Keratinocyte (primary cell): ENCODE measurements at regions not wholly inside any gene's neighbourhood (a gene's known extent, or its start where the extent isn't known, plus 50 kb on each side); places are given as distances from the start of the nearest gene placed in this dataset.

Source experiments
- DNase-seq: peaks from one replicate; pipeline ENCODE4 v3.0.0-alpha.2; 2011; ENCODE audit warnings: low read depth, missing footprints, low spot score
- FAIRE-seq: peaks from 2 replicates; lab custom pipeline; 2011; peaks lifted over from hg19 to GRCh38; lab: Jason Lieb, UNC
- H2AFZ ChIP-seq: 2 replicates; pipeline ENCODE4 v1.6.0; 2012; ENCODE audit warnings: low read length, control low read depth, inconsistent platforms; ENCODE audit not compliant: control insufficient read depth
- H3K27ac ChIP-seq: 2 replicates; pipeline ENCODE4 v1.5.1; 2011; ENCODE audit warnings: low read length; ENCODE audit not compliant: control insufficient read depth, insufficient read depth
- H3K27me3 ChIP-seq: 3 replicates; pipeline ENCODE4 v1.6.0; 2011; ENCODE audit warnings: low read length; ENCODE audit not compliant: control insufficient read depth, insufficient read depth; ENCODE audit errors: extremely low read depth
- H3K36me3 ChIP-seq, 2 experiments: 2 replicates in 1 of 2; 3 replicates in 1 of 2; pipeline ENCODE4 v1.5.1; 2011; ENCODE audit warnings: low read length in 2 of 2, mild to moderate bottlenecking in 1 of 2; ENCODE audit not compliant: control insufficient read depth in 2 of 2, insufficient read depth in 2 of 2; ENCODE audit errors: extremely low read depth in 1 of 2
- H3K4me1 ChIP-seq: 3 replicates; pipeline ENCODE4 v1.5.1; 2011; ENCODE audit warnings: low read length; ENCODE audit not compliant: control insufficient read depth, insufficient read depth; ENCODE audit errors: extremely low read depth
- H3K4me2 ChIP-seq: 3 replicates; pipeline ENCODE4 v1.6.0; 2011; ENCODE audit warnings: low read depth, low read length; ENCODE audit not compliant: control insufficient read depth, insufficient read depth; ENCODE audit errors: extremely low read depth
- H3K4me3 ChIP-seq, 3 experiments: fragments of 200-600 bp in 1 of 3; sonication (generic) in 1 of 3; 2 replicates in 2 of 3; 3 replicates in 1 of 3; pipeline ENCODE4 v1.5.1; 2011 to 2016; ENCODE audit warnings: low read length in 3 of 3, mild to moderate bottlenecking in 3 of 3, control low read depth in 2 of 3, inconsistent platforms in 1 of 3, low read depth in 1 of 3, mixed read lengths in 1 of 3, mixed run types in 1 of 3, moderate library complexity in 1 of 3; ENCODE audit not compliant: control insufficient read depth in 2 of 3, insufficient read depth in 2 of 3; ENCODE audit errors: extremely low read depth in 1 of 3
- H3K79me2 ChIP-seq: 2 replicates; pipeline ENCODE4 v1.6.0; 2012; ENCODE audit warnings: low read length; ENCODE audit not compliant: control insufficient read depth, insufficient read depth
- H3K9ac ChIP-seq: 3 replicates; pipeline ENCODE4 v1.6.0; 2011; ENCODE audit warnings: low read length; ENCODE audit not compliant: control insufficient read depth, insufficient read depth; ENCODE audit errors: extremely low read depth
- H3K9me1 ChIP-seq: 3 replicates; pipeline ENCODE4 v1.6.0; 2011; ENCODE audit warnings: low read length; ENCODE audit not compliant: control insufficient read depth, insufficient read depth; ENCODE audit errors: extremely low read depth
- H3K9me3 ChIP-seq: 2 replicates; pipeline ENCODE4 v1.5.1; 2012; ENCODE audit warnings: low read depth, low read length; ENCODE audit not compliant: control insufficient read depth
- H4K20me1 ChIP-seq: 3 replicates; pipeline ENCODE4 v1.6.0; 2011; ENCODE audit warnings: low read length; ENCODE audit not compliant: control insufficient read depth, insufficient read depth; ENCODE audit errors: extremely low read depth
- CTCF ChIP-seq, 3 experiments: IDR thresholded peaks in 1 of 3; conservative IDR thresholded peaks in 1 of 3; optimal IDR thresholded peaks in 1 of 3; 2 replicates in 2 of 3; 3 replicates in 1 of 3; pipeline versions ENCODE3 to v1.5.1; 2011; ENCODE audit warnings: low read length in 3 of 3, mild to moderate bottlenecking in 3 of 3, moderate library complexity in 2 of 3, control low read depth in 1 of 3, inconsistent platforms in 1 of 3; ENCODE audit not compliant: insufficient read depth in 2 of 3; ENCODE audit errors: extremely low read depth in 1 of 3
- EZH2 ChIP-seq: IDR thresholded peaks from one replicate; pipeline ENCODE4 v1.6.1; 2012; ENCODE audit warnings: inconsistent platforms, mild to moderate bottlenecking, low read length, moderate library complexity
- dilution Hi-C: fragments of 300-500 bp; cut with MboI; formaldehyde crosslinking; loops from one replicate; pipeline ENCODE4 v1.7.0; 2020; ENCODE audit warnings: low sequenced_read_pairs; ENCODE audit not compliant: extremely low pct_ligation_motif_present

- dilution Hi-C loops = no loop called here
- no peak for DNase-seq
- H3K9me3 ChIP-seq = no peaks in the 10 kb centered on the region
- H3K4me2 ChIP-seq = no peak overlapping the region
- no peaks in the 10 kb centered on the region for H4K20me1 ChIP-seq
- no peak overlapping the region for H3K27ac ChIP-seq
- no peaks in the 10 kb centered on the region for H3K79me2 ChIP-seq
- H3K4me3 ChIP-seq = no peak overlapping the region
- H3K4me1 ChIP-seq = no peaks in the 10 kb centered on the region
- FAIRE-seq = no peak
- TF ChIP-seq CTCF (optimal IDR thresholded peaks at IDR 0.05 in 1 of 3, IDR thresholded peaks at IDR 0.05 in 1 of 3, conservative IDR thresholded peaks at IDR 0.05 in 1 of 3; ENCODE audit: extremely low read depth in 1 of 3, insufficient read depth in 2 of 3, low read length in 3 of 3) = no peak
- TF ChIP-seq EZH2 = no peak
- no peaks in the 10 kb centered on the region for H3K9me1 ChIP-seq
- H3K27me3 ChIP-seq = no peaks in the 10 kb centered on the region
- no peak overlapping the region for H2AFZ ChIP-seq
- H3K36me3 ChIP-seq = no peaks in the 10 kb centered on the region
- H3K9ac ChIP-seq = no peak overlapping the region
These were observed 158.9 kb downstream of the CEMIP2 start for GRCh38 chr9:71609448-71609830.

GRCh38 chr9:71608825-71609447 lies 159.4 kb downstream of the CEMIP2 start:
- Histone ChIP-seq H3K36me3 (no peaks in the 10 kb centered on the region), H2AFZ (no peak overlapping the region), H3K9ac (no peak overlapping the region), H3K27me3 (no peaks in the 10 kb centered on the region), H3K4me1 (no peaks in the 10 kb centered on the region), H3K4me2 (no peak overlapping the region), H3K9me3 (no peaks in the 10 kb centered on the region), H3K79me2 (no peaks in the 10 kb centered on the region), H3K4me3 (no peak overlapping the region), H3K9me1 (no peaks in the 10 kb centered on the region), H3K27ac (no peak overlapping the region), H4K20me1 (no peaks in the 10 kb centered on the region)
- DNase-seq (no peak), FAIRE-seq (no peak)
- dilution Hi-C loops = no loop called here
- TF ChIP-seq EZH2 (no peak), CTCF (optimal IDR thresholded peaks at IDR 0.05 in 1 of 3, IDR thresholded peaks at IDR 0.05 in 1 of 3, conservative IDR thresholded peaks at IDR 0.05 in 1 of 3; ENCODE audit: extremely low read depth in 1 of 3, insufficient read depth in 2 of 3, low read length in 3 of 3) (no peak)
